Peyer's patch (tissue), 4 donors: ENCODE measurements at regions not wholly inside any gene's neighbourhood (a gene's known extent, or its start where the extent isn't known, plus 50 kb on each side); places are given as distances from the start of the nearest gene placed in this dataset.

ENCODE experiments used
- DNase-seq, 3 donors: peaks; one replicate each; pipeline ENCODE4 v3.0.0-alpha.2; 2017 to 2019
- H3K27ac ChIP-seq, 4 donors: fragments of 200-600 bp; sonication (generic); one replicate each; pipeline ENCODE4 v1.5.1; 2016 to 2019
- H3K27me3 ChIP-seq, 2 donors: fragments of 200-600 bp; sonication (generic); one replicate each; pipeline ENCODE4 v1.5.1; 2019
- H3K36me3 ChIP-seq, 3 donors: fragments of 200-600 bp; sonication (generic); one replicate each; pipeline ENCODE4 v1.5.1; 2016 to 2019
- H3K4me1 ChIP-seq, 4 donors: fragments of 200-600 bp; sonication (generic); one replicate each; pipeline ENCODE4 v1.5.1; 2016 to 2019
- H3K4me3 ChIP-seq, 4 donors: fragments of 200-600 bp; sonication (generic); 1 replicate in 3 of 4; 2 replicates in 1 of 4; pipeline ENCODE4 v1.5.1; 2016 to 2019; ENCODE audit warnings: mild to moderate bottlenecking in 1 of 4
- H3K9me3 ChIP-seq, 4 donors: fragments of 200-600 bp; sonication (generic); one replicate each; pipeline ENCODE4 v1.5.1; 2016 to 2019; ENCODE audit warnings: mild to moderate bottlenecking in 1 of 4
- CTCF ChIP-seq, 6 experiments: fragments of 450-650 bp in 4 of 6; fragments of 200-600 bp in 2 of 6; sonication (generic) in 1 of 6; IDR thresholded peaks; one replicate each; pipeline ENCODE4 v1.5.1; 2017 to 2019; ENCODE audit warnings: antibody characterized with exemption in 6 of 6, mild to moderate bottlenecking in 3 of 6, moderate library complexity in 1 of 6
- POLR2A ChIP-seq, 2 donors: fragments of 450-650 bp; IDR thresholded peaks; one replicate each; pipeline ENCODE4 v1.5.1; 2017; ENCODE audit warnings: antibody characterized with exemption in 2 of 2, mild to moderate bottlenecking in 2 of 2, moderate library complexity in 2 of 2

GRCh38 chr7:10557375-10557774 is 416.3 kb upstream of the PHF14 start:
- TF ChIP-seq CTCF (IDR thresholded peaks at IDR 0.05) (no peak), POLR2A (IDR thresholded peaks at IDR 0.05) (no peak)
- Histone ChIP-seq H3K4me3 (no peak overlapping the region), H3K36me3 (no peaks in the 10 kb centered on the region), H3K27ac (no peak overlapping the region), H3K4me1 (no peaks in the 10 kb centered on the region), H3K9me3 (no peaks in the 10 kb centered on the region), H3K27me3 (no peaks in the 10 kb centered on the region)
- no peak for DNase-seq

GRCh38 chr7:10560497-10560896 is 413.2 kb upstream of the PHF14 start:
- Histone ChIP-seq H3K36me3 (no peaks in the 10 kb centered on the region), H3K4me1 (no peaks in the 10 kb centered on the region), H3K9me3 (no peaks in the 10 kb centered on the region), H3K4me3 (no peak overlapping the region), H3K27ac (no peak overlapping the region), H3K27me3 (no peaks in the 10 kb centered on the region)
- no peak for TF ChIP-seq CTCF (IDR thresholded peaks at IDR 0.05)
- TF ChIP-seq POLR2A (IDR thresholded peaks at IDR 0.05): no peak
- no peak for DNase-seq

GRCh38 chr7:10568891-10569290 is 404.8 kb upstream of the PHF14 start:
- Histone ChIP-seq H3K4me1 (no peaks in the 10 kb centered on the region), H3K36me3 (no peaks in the 10 kb centered on the region), H3K27ac (no peak overlapping the region), H3K9me3 (no peaks in the 10 kb centered on the region), H3K4me3 (no peak overlapping the region), H3K27me3 (no peaks in the 10 kb centered on the region)
- no peak for DNase-seq
- TF ChIP-seq POLR2A (IDR thresholded peaks at IDR 0.05) (no peak), CTCF (IDR thresholded peaks at IDR 0.05) (no peak)

- H3K4me1 ChIP-seq: no peaks in the 10 kb centered on the region
- no peaks in the 10 kb centered on the region for H3K9me3 ChIP-seq
- no peaks in the 10 kb centered on the region for H3K27me3 ChIP-seq
- no peak for DNase-seq
- H3K27ac ChIP-seq: no peak overlapping the region
- no peaks in the 10 kb centered on the region for H3K36me3 ChIP-seq
- H3K4me3 ChIP-seq: no peak overlapping the region
- TF ChIP-seq POLR2A (IDR thresholded peaks at IDR 0.05): no peak
- TF ChIP-seq CTCF (IDR thresholded peaks at IDR 0.05): no peak
Measured at GRCh38 chr7:10571759-10572158, 401.9 kb upstream of the PHF14 start.

GRCh38 chr7:10577866-10578374 is 395.8 kb upstream of the PHF14 start:
- H3K36me3 ChIP-seq: no peaks in the 10 kb centered on the region
- H3K9me3 ChIP-seq: no peaks in the 10 kb centered on the region
- no peak for DNase-seq
- no peaks in the 10 kb centered on the region for H3K27me3 ChIP-seq
- H3K4me1 ChIP-seq: no peaks in the 10 kb centered on the region
- no peak for TF ChIP-seq CTCF (IDR thresholded peaks at IDR 0.05)
- no peak for TF ChIP-seq POLR2A (IDR thresholded peaks at IDR 0.05)
- H3K4me3 ChIP-seq: no peak overlapping the region
- H3K27ac ChIP-seq: no peak overlapping the region

GRCh38 chr7:10579561-10579960 is 394.1 kb upstream of the PHF14 start:
- TF ChIP-seq CTCF (IDR thresholded peaks at IDR 0.05): no peak
- TF ChIP-seq POLR2A (IDR thresholded peaks at IDR 0.05): no peak
- no peaks in the 10 kb centered on the region for H3K27me3 ChIP-seq
- H3K4me1 ChIP-seq: no peaks in the 10 kb centered on the region
- H3K9me3 ChIP-seq: no peaks in the 10 kb centered on the region
- DNase-seq: no peak
- H3K27ac ChIP-seq: no peak overlapping the region
- no peaks in the 10 kb centered on the region for H3K36me3 ChIP-seq
- H3K4me3 ChIP-seq: no peak overlapping the region
